HG03103 (cell line): ENCODE measurements at regions not wholly inside any gene's neighbourhood (a gene's known extent, or its start where the extent isn't known, plus 50 kb on each side); places are given as distances from the start of the nearest gene placed in this dataset.
"Not testable (repeated sequence)": the region's sequence is repeated elsewhere in the genome, so short reads cannot be mapped to it uniquely, and the experiment has no call there.

ENCODE experiments used
- ATAC-seq: cut with Tn5 transposase; IDR thresholded peaks from one replicate; pipeline ENCODE4 v1.9.1; 2021; ENCODE audit warnings: low read depth; ENCODE audit not compliant: unreplicated experiment

GRCh38 chr3:30535525-30535924, 70.9 kb upstream of the TGFBR2 start:
- ATAC-seq, result no peak

GRCh38 chr3:30538791-30539190, 67.6 kb upstream of the TGFBR2 start:
- no peak for ATAC-seq

GRCh38 chr3:30539206-30539605, 67.2 kb upstream of the TGFBR2 start:
- ATAC-seq, result no peak

GRCh38 chr3:30539772-30540171, 66.6 kb upstream of the TGFBR2 start:
- no peak for ATAC-seq

- not testable (repeated sequence) for ATAC-seq
Observed at GRCh38 chr3:30541156-30541555, 65.2 kb upstream of the TGFBR2 start.

- no peak for ATAC-seq
Observed at GRCh38 chr3:30542897-30543296, 63.5 kb upstream of the TGFBR2 start.

- no peak for ATAC-seq
Observed at GRCh38 chr3:30544812-30545211, 61.6 kb upstream of the TGFBR2 start.

GRCh38 chr3:30546934-30547333, 59.5 kb upstream of the TGFBR2 start:
- ATAC-seq, result no peak

GRCh38 chr3:30547716-30548115, 58.7 kb upstream of the TGFBR2 start:
- no peak for ATAC-seq

- ATAC-seq, result peak; percentile 57
Observed at GRCh38 chr3:30548600-30548999, 57.8 kb upstream of the TGFBR2 start.

GRCh38 chr3:30549600-30549999, 56.8 kb upstream of the TGFBR2 start:
- no peak for ATAC-seq

- ATAC-seq, result no peak
Observed at GRCh38 chr3:30550246-30550645, 56.2 kb upstream of the TGFBR2 start.

- ATAC-seq, result no peak
Observed at GRCh38 chr3:30551266-30551665, 55.1 kb upstream of the TGFBR2 start.

- no peak for ATAC-seq
Observed at GRCh38 chr3:30551927-30552326, 54.5 kb upstream of the TGFBR2 start.

- ATAC-seq, result no peak
Observed at GRCh38 chr3:30553641-30554316, 52.6 kb upstream of the TGFBR2 start.

GRCh38 chr3:30554317-30554690, 52.1 kb upstream of the TGFBR2 start:
- ATAC-seq, result no peak

GRCh38 chr3:30555968-30556367, 50.4 kb upstream of the TGFBR2 start:
- no peak for ATAC-seq
